ENCODE measurements at regions not wholly inside any gene's neighbourhood (a gene's known extent, or its start where the extent isn't known, plus 50 kb on each side); places are given as distances from the start of the nearest gene placed in this dataset.
A peak's percentile ranks its signal among the peaks of the same experiment; 100 is the strongest.

DNA sequence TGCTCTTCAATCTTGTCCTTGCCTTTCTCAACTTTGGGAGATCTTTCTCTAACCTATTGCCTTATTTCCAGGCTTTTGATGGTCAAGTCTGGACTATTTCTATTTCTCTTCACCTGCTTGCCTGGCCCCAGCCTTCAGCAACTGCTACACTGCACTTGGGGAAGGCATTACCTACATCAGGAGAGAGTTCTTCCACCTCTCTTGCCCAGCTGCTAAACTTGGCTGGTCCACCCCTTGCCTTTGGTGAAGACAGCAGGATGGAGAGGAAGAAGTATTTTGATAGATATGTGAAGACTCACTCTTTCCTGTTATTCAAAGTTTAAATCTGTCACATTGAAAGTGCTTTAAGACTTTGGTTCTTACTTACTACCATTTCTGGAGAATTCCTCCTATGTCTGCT is 574.8 kb downstream of the ZPLD1 start:
- H3K4me2 ChIP-seq (ENCODE audit: insufficient read depth, insufficient read length, low read length), result no peak overlapping the region
- H3K79me1 ChIP-seq (ENCODE audit: insufficient read depth, low read depth, low read length, poor library complexity, severe bottlenecking), result no peaks in the 10 kb centered on the region
- no peak overlapping the region for H4K5ac ChIP-seq (ENCODE audit: insufficient read length, low read depth, low read length)
- H3K27ac ChIP-seq (ENCODE audit: insufficient read length, low read depth, low read length), result no peak overlapping the region
- no peak overlapping the region for H3K18ac ChIP-seq (ENCODE audit: insufficient read length, low read depth, low read length)
- no peaks in the 10 kb centered on the region; the same call in none of the 2 replicates for H3K27me3 Mint-ChIP-seq (ENCODE audit: low read depth)
- no peak overlapping the region for H4K91ac ChIP-seq (ENCODE audit: insufficient read length, low read depth, low read length)
- H2BK5ac ChIP-seq (ENCODE audit: insufficient read length, low read length), result no peak overlapping the region
- peaks cover 14 to 18% of the 10 kb centered on the region in 2 experiments for H3K4me1 Mint-ChIP-seq
- no peak overlapping the region for H2BK12ac ChIP-seq (ENCODE audit: insufficient read length, low read depth, low read length)
- H2BK20ac ChIP-seq (ENCODE audit: low read depth, low read length, poor library complexity, severe bottlenecking), result no peak overlapping the region
- peaks cover 0 to 20% (median 8%) of the 10 kb centered on the region in 3 experiments; a peak in 6 of 7 replicates for H3K36me3 Mint-ChIP-seq (ENCODE audit: insufficient read depth in 1 of 3, low read depth in 3 of 3)
- no peak overlapping the region for H3K56ac ChIP-seq (ENCODE audit: insufficient read length, low read depth, low read length)
- no peak for DNase-seq
- no peak overlapping the region for H4K8ac ChIP-seq (replicated peaks; ENCODE audit: insufficient read length, low read depth, low read length)
- no peaks in the 10 kb centered on the region for H3K9me3 ChIP-seq (ENCODE audit: control insufficient read depth, low read depth, low read length)
- no peak overlapping the region for H3K23ac ChIP-seq (ENCODE audit: insufficient read length, low read depth, low read length)
- H3K27ac Mint-ChIP-seq, result peak overlapping the region in 1 of 3 experiments; percentile 63; a peak in 1 of 7 replicates
- no peak overlapping the region for H2AFZ ChIP-seq (ENCODE audit: low read length)
- no peak overlapping the region for H3K4me3 Mint-ChIP-seq
- H2BK120ac ChIP-seq (ENCODE audit: low read depth, low read length, poor library complexity, severe bottlenecking), result no peak overlapping the region
- no peak overlapping the region for H3T11ph ChIP-seq (ENCODE audit: low read length)
- H3K27me3 ChIP-seq (ENCODE audit: insufficient read depth, low read length), result no peaks in the 10 kb centered on the region
- no peak overlapping the region for H2BK15ac ChIP-seq (ENCODE audit: low read depth, low read length)
- H3K4me1 ChIP-seq (ENCODE audit: insufficient read depth, low read length), result peaks cover 4% of the 10 kb centered on the region; the same call in 1 of the 2 replicates
- no peaks in the 10 kb centered on the region for H3K79me2 ChIP-seq (ENCODE audit: insufficient read depth, low read length)
- H2AK5ac ChIP-seq (ENCODE audit: insufficient read length, low read length), result no peak overlapping the region
- peak overlapping the region; percentile 42; the same call in 1 of the 2 replicates for H3K14ac ChIP-seq (ENCODE audit: insufficient read depth, low read length)
- H3K9me3 Mint-ChIP-seq, result peaks cover 10 to 11% of the 10 kb centered on the region in 2 experiments; a peak in 4 of 5 replicates
- H4K20me1 ChIP-seq (ENCODE audit: control insufficient read depth, insufficient read depth, insufficient read length), result no peaks in the 10 kb centered on the region
- no peak overlapping the region for H3K9ac ChIP-seq (ENCODE audit: extremely low read depth, insufficient read length, low read length)
- no peaks in the 10 kb centered on the region for H3K23me2 ChIP-seq (ENCODE audit: insufficient read length, low read depth, low read length, poor library complexity, severe bottlenecking)
- no peak overlapping the region for H3K4ac ChIP-seq (ENCODE audit: low read depth, low read length)
- TF ChIP-seq, protein P1, sequence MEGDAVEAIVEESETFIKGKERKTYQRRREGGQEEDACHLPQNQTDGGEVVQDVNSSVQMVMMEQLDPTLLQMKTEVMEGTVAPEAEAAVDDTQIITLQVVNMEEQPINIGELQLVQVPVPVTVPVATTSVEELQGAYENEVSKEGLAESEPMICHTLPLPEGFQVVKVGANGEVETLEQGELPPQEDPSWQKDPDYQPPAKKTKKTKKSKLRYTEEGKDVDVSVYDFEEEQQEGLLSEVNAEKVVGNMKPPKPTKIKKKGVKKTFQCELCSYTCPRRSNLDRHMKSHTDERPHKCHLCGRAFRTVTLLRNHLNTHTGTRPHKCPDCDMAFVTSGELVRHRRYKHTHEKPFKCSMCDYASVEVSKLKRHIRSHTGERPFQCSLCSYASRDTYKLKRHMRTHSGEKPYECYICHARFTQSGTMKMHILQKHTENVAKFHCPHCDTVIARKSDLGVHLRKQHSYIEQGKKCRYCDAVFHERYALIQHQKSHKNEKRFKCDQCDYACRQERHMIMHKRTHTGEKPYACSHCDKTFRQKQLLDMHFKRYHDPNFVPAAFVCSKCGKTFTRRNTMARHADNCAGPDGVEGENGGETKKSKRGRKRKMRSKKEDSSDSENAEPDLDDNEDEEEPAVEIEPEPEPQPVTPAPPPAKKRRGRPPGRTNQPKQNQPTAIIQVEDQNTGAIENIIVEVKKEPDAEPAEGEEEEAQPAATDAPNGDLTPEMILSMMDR (conservative IDR thresholded peaks at IDR 0.05), result no peak
